ENCODE measurements at regions not wholly inside any gene's neighbourhood (a gene's known extent, or its start where the extent isn't known, plus 50 kb on each side); places are given as distances from the start of the nearest gene placed in this dataset.

DNA sequence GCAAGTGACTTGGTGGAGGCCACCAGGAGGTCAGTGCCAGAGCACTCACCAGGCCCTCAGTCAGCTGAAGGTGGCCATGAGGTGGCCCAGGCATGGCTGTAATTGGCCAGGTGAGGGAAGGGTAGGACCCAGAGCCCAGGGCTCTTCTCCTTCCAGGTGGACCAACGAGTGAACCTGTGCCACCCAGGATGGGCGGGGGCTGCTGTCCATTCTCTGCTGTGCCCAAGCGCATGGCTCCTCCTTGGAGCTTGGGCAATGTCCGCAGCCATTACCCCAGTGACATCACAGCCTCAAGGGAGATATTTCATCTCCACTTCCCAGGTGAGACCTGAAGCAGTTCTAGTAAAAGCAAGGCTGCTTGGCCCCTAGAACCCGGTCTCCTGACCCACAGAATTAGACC, 303.0 kb upstream of the FOXF1 start:
- Mint-ChIP-seq H3K9me3 (peaks cover 4% of the 10 kb centered on the region), H3K27me3 (ENCODE audit: insufficient read depth, low read depth) (peaks cover 15% of the 10 kb centered on the region), H3K27ac (no peak overlapping the region), H3K36me3 (no peaks in the 10 kb centered on the region), H3K4me3 (no peak overlapping the region), H3K4me1 (peaks cover 6% of the 10 kb centered on the region)
- no peak overlapping the region for H2AFZ ChIP-seq (replicated peaks)
- no peaks in the 10 kb centered on the region for H3K79me2 ChIP-seq (ENCODE audit: low read depth)
- H3F3A ChIP-seq (ENCODE audit: low read depth) = peaks cover 13% of the 10 kb centered on the region
- peaks cover 11% of the 10 kb centered on the region for H3K4me1 ChIP-seq
- H3K36me3 ChIP-seq = no peaks in the 10 kb centered on the region
- H3K4me3 ChIP-seq = no peak overlapping the region
- H3K4me2 ChIP-seq = no peak overlapping the region
- no peaks in the 10 kb centered on the region for H3K9me3 ChIP-seq (ENCODE audit: low read depth)
- TF ChIP-seq EZH2 (IDR thresholded peaks at IDR 0.05) (no peak), EZH2phosphoT487 (IDR thresholded peaks at IDR 0.05) (no peak)
- TF ChIP-seq, protein P1, sequence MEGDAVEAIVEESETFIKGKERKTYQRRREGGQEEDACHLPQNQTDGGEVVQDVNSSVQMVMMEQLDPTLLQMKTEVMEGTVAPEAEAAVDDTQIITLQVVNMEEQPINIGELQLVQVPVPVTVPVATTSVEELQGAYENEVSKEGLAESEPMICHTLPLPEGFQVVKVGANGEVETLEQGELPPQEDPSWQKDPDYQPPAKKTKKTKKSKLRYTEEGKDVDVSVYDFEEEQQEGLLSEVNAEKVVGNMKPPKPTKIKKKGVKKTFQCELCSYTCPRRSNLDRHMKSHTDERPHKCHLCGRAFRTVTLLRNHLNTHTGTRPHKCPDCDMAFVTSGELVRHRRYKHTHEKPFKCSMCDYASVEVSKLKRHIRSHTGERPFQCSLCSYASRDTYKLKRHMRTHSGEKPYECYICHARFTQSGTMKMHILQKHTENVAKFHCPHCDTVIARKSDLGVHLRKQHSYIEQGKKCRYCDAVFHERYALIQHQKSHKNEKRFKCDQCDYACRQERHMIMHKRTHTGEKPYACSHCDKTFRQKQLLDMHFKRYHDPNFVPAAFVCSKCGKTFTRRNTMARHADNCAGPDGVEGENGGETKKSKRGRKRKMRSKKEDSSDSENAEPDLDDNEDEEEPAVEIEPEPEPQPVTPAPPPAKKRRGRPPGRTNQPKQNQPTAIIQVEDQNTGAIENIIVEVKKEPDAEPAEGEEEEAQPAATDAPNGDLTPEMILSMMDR (IDR thresholded peaks at IDR 0.05) = no peak
- H3K27ac ChIP-seq = no peak overlapping the region
- no peaks in the 10 kb centered on the region for H4K20me1 ChIP-seq (ENCODE audit: low read depth)
- no peak for DNase-seq (ENCODE audit: low spot score)
- no peaks in the 10 kb centered on the region for H3K27me3 ChIP-seq
- H3K9ac ChIP-seq = no peak overlapping the region

DNA sequence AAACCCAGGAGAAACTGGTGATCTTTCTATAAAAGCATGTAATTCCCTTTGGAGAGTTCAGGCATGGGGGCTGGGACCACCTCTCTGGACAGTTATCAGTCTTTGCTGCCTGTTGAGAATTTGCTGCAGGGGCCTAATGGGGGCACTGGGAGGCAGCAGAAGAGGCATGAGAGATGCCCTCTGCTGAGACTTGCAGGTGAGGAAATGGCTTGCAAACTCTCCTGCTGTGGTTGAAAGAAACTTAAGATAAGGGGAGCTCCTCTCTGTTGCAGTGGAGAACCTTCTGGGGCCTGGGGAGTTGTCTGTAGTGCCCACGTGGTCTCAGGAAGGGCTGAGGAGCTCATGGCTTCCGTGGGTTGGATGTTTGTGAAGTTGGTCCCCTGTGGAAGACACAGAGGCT, 301.1 kb upstream of the FOXF1 start:
- Histone ChIP-seq H3K9ac (no peak overlapping the region), H3K4me2 (no peak overlapping the region), H4K20me1 (ENCODE audit: low read depth) (no peaks in the 10 kb centered on the region), H3K27ac (no peak overlapping the region), H3K27me3 (no peaks in the 10 kb centered on the region), H3K79me2 (ENCODE audit: low read depth) (no peaks in the 10 kb centered on the region), H3K4me1 (peaks cover 10% of the 10 kb centered on the region), H3F3A (ENCODE audit: low read depth) (peaks cover 13% of the 10 kb centered on the region), H2AFZ (replicated peaks) (no peak overlapping the region), H3K9me3 (ENCODE audit: low read depth) (no peaks in the 10 kb centered on the region), H3K36me3 (no peaks in the 10 kb centered on the region), H3K4me3 (no peak overlapping the region)
- Mint-ChIP-seq H3K27ac (no peak overlapping the region), H3K27me3 (ENCODE audit: insufficient read depth, low read depth) (peaks cover 11% of the 10 kb centered on the region), H3K4me1 (peaks cover 6% of the 10 kb centered on the region), H3K9me3 (peaks cover 4% of the 10 kb centered on the region), H3K4me3 (no peak overlapping the region), H3K36me3 (no peaks in the 10 kb centered on the region)
- TF ChIP-seq EZH2 (IDR thresholded peaks at IDR 0.05) (no peak), EZH2phosphoT487 (IDR thresholded peaks at IDR 0.05) (no peak)
- TF ChIP-seq, protein P1 (IDR thresholded peaks at IDR 0.05) = no peak
- no peak for DNase-seq (ENCODE audit: low spot score)

DNA sequence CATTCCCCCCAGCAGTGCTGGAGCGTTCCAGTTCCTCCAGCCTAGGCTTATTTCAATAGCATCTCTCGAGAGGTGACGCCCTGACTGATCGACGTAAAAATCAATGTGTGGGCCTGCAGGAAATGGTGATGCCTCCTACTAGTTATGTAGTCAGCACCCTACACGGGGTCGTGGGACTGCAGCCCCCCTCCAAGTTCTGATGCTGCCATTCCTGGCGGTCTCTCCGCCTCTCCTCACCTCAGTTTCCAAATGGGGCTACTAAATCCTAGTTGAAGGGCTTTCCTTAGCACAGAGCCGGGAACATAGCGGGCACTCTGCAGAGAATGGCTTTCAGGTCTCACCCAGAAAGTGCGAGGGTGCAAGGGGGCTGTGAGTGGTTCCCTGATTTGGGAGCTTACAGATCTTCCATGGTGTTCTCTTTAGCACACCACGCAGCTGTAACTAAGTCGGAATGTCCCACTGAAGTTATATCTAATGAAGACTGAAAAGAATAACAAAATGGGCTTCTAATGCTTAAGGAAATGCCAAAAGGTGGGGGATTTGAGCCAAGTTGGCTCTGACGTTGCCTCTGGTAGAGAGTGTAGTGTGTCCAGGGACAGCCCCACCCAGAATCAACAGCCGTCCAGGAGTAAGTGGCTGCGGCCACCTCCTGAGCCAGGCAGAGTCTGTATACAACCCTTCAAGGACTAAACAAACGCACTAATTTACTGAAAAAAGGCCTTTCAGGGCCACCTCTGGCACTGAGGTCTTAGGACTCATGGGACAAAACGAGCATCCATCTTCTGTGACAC, 299.7 kb upstream of the FOXF1 start:
- H3K9ac ChIP-seq = no peak overlapping the region
- peaks cover 8% of the 10 kb centered on the region for H3F3A ChIP-seq (ENCODE audit: low read depth)
- peaks cover 3% of the 10 kb centered on the region for H3K4me1 Mint-ChIP-seq
- H3K36me3 Mint-ChIP-seq = no peaks in the 10 kb centered on the region
- H3K4me1 ChIP-seq = peaks cover 7% of the 10 kb centered on the region
- H3K4me2 ChIP-seq = no peak overlapping the region
- no peaks in the 10 kb centered on the region for H3K9me3 ChIP-seq (ENCODE audit: low read depth)
- TF ChIP-seq EZH2phosphoT487 (IDR thresholded peaks at IDR 0.05) = no peak
- TF ChIP-seq, protein P1 (IDR thresholded peaks at IDR 0.05) = no peak
- no peak for TF ChIP-seq EZH2 (IDR thresholded peaks at IDR 0.05)
- H3K9me3 Mint-ChIP-seq = peaks cover 4% of the 10 kb centered on the region
- no peak overlapping the region for H2AFZ ChIP-seq (replicated peaks)
- H3K79me2 ChIP-seq (ENCODE audit: low read depth) = no peaks in the 10 kb centered on the region
- no peak overlapping the region for H3K27ac ChIP-seq
- peaks cover 9% of the 10 kb centered on the region for H3K27me3 Mint-ChIP-seq (ENCODE audit: insufficient read depth, low read depth)
- no peak overlapping the region for H3K27ac Mint-ChIP-seq
- no peak for DNase-seq (ENCODE audit: low spot score)
- H3K4me3 Mint-ChIP-seq = no peak overlapping the region
- H4K20me1 ChIP-seq (ENCODE audit: low read depth) = no peaks in the 10 kb centered on the region
- no peaks in the 10 kb centered on the region for H3K36me3 ChIP-seq
- H3K27me3 ChIP-seq = no peaks in the 10 kb centered on the region
- H3K4me3 ChIP-seq = no peak overlapping the region

Measured in neural progenitor cell (in vitro differentiated cells).